ENCODE measurements at regions not wholly inside any gene's neighbourhood (a gene's known extent, or its start where the extent isn't known, plus 50 kb on each side); places are given as distances from the start of the nearest gene placed in this dataset.

- no peak for DNase-seq (ENCODE audit: low read depth in 6 of 9, low spot score in 9 of 9)
- no peaks in the 10 kb centered on the region for H3K27me3 ChIP-seq (ENCODE audit: control insufficient read depth in 2 of 2, insufficient read depth in 1 of 2, low read length in 1 of 2)
- H3K9me3 ChIP-seq (ENCODE audit: control insufficient read depth in 2 of 2, insufficient read depth in 1 of 2, low read length in 1 of 2): no peaks in the 10 kb centered on the region
- H3K4me1 ChIP-seq (ENCODE audit: control insufficient read depth in 2 of 2, insufficient read depth in 2 of 2, low read length in 2 of 2): no peaks in the 10 kb centered on the region
- H3K4me3 ChIP-seq (ENCODE audit: low read length in 2 of 2): no peak overlapping the region
- no peaks in the 10 kb centered on the region for H3K36me3 ChIP-seq (ENCODE audit: control insufficient read depth in 2 of 2, insufficient read depth in 2 of 2, low read length in 1 of 2)
- H3K27ac ChIP-seq (ENCODE audit: low read depth in 1 of 2, low read length in 1 of 2): no peak overlapping the region
- WGBS: 73% methylated on average over 5 of the region's 5 CpGs
Observed at GRCh38 chr3:117129516-117129915, 419.9 kb downstream of the TUSC7 start.

GRCh38 chr3:117130222-117130621 is 420.6 kb downstream of the TUSC7 start:
- no peaks in the 10 kb centered on the region for H3K27me3 ChIP-seq (ENCODE audit: control insufficient read depth in 2 of 2, insufficient read depth in 1 of 2, low read length in 1 of 2)
- H3K4me3 ChIP-seq (ENCODE audit: low read length in 2 of 2): no peak overlapping the region
- no peak overlapping the region for H3K27ac ChIP-seq (ENCODE audit: low read depth in 1 of 2, low read length in 1 of 2)
- no peaks in the 10 kb centered on the region for H3K36me3 ChIP-seq (ENCODE audit: control insufficient read depth in 2 of 2, insufficient read depth in 2 of 2, low read length in 1 of 2)
- 0% methylated on average over 1 of the region's 1 CpG for WGBS
- no peaks in the 10 kb centered on the region for H3K4me1 ChIP-seq (ENCODE audit: control insufficient read depth in 2 of 2, insufficient read depth in 2 of 2, low read length in 2 of 2)
- DNase-seq (ENCODE audit: low read depth in 6 of 9, low spot score in 9 of 9): no peak
- no peaks in the 10 kb centered on the region for H3K9me3 ChIP-seq (ENCODE audit: control insufficient read depth in 2 of 2, insufficient read depth in 1 of 2, low read length in 1 of 2)

- H3K36me3 ChIP-seq (ENCODE audit: control insufficient read depth in 2 of 2, insufficient read depth in 2 of 2, low read length in 1 of 2): no peaks in the 10 kb centered on the region
- no peak overlapping the region for H3K27ac ChIP-seq (ENCODE audit: low read depth in 1 of 2, low read length in 1 of 2)
- H3K27me3 ChIP-seq (ENCODE audit: control insufficient read depth in 2 of 2, insufficient read depth in 1 of 2, low read length in 1 of 2): no peaks in the 10 kb centered on the region
- H3K4me1 ChIP-seq (ENCODE audit: control insufficient read depth in 2 of 2, insufficient read depth in 2 of 2, low read length in 2 of 2): no peaks in the 10 kb centered on the region
- H3K4me3 ChIP-seq (ENCODE audit: low read length in 2 of 2): no peak overlapping the region
- no peaks in the 10 kb centered on the region for H3K9me3 ChIP-seq (ENCODE audit: control insufficient read depth in 2 of 2, insufficient read depth in 1 of 2, low read length in 1 of 2)
- WGBS: 93% methylated on average over 9 of the region's 9 CpGs
- DNase-seq (ENCODE audit: low read depth in 6 of 9, low spot score in 9 of 9): no peak
Observed at GRCh38 chr3:117131259-117131658, 421.7 kb downstream of the TUSC7 start.

GRCh38 chr3:117133066-117133465 is 423.5 kb downstream of the TUSC7 start:
- DNase-seq (ENCODE audit: low read depth in 6 of 9, low spot score in 9 of 9): no peak
- Histone ChIP-seq H3K36me3 (ENCODE audit: control insufficient read depth in 2 of 2, insufficient read depth in 2 of 2, low read length in 1 of 2) (no peaks in the 10 kb centered on the region), H3K27me3 (ENCODE audit: control insufficient read depth in 2 of 2, insufficient read depth in 1 of 2, low read length in 1 of 2) (no peaks in the 10 kb centered on the region), H3K9me3 (ENCODE audit: control insufficient read depth in 2 of 2, insufficient read depth in 1 of 2, low read length in 1 of 2) (no peaks in the 10 kb centered on the region), H3K27ac (ENCODE audit: low read depth in 1 of 2, low read length in 1 of 2) (no peak overlapping the region), H3K4me1 (ENCODE audit: control insufficient read depth in 2 of 2, insufficient read depth in 2 of 2, low read length in 2 of 2) (no peaks in the 10 kb centered on the region), H3K4me3 (ENCODE audit: low read length in 2 of 2) (no peak overlapping the region)
- 96% methylated on average over 1 of the region's 1 CpG for WGBS

GRCh38 chr3:117135207-117135606 is 425.6 kb downstream of the TUSC7 start:
- no peak for DNase-seq (ENCODE audit: low read depth in 6 of 9, low spot score in 9 of 9)

GRCh38 chr3:117136003-117136402 is 426.4 kb downstream of the TUSC7 start:
- Histone ChIP-seq H3K4me3 (ENCODE audit: low read length in 2 of 2) (no peak overlapping the region), H3K27ac (ENCODE audit: low read depth in 1 of 2, low read length in 1 of 2) (no peak overlapping the region), H3K36me3 (ENCODE audit: control insufficient read depth in 2 of 2, insufficient read depth in 2 of 2, low read length in 1 of 2) (no peaks in the 10 kb centered on the region), H3K27me3 (ENCODE audit: control insufficient read depth in 2 of 2, insufficient read depth in 1 of 2, low read length in 1 of 2) (no peaks in the 10 kb centered on the region), H3K9me3 (ENCODE audit: control insufficient read depth in 2 of 2, insufficient read depth in 1 of 2, low read length in 1 of 2) (no peaks in the 10 kb centered on the region), H3K4me1 (ENCODE audit: control insufficient read depth in 2 of 2, insufficient read depth in 2 of 2, low read length in 2 of 2) (no peaks in the 10 kb centered on the region)
- no peak for DNase-seq (ENCODE audit: low read depth in 6 of 9, low spot score in 9 of 9)
- WGBS: 77% methylated on average over 1 of the region's 1 CpG

More at GRCh38 chr3:117135207-117135606, 425.6 kb downstream of the TUSC7 start:
- H3K27me3 ChIP-seq (ENCODE audit: control insufficient read depth in 2 of 2, insufficient read depth in 1 of 2, low read length in 1 of 2): no peaks in the 10 kb centered on the region
- no peak overlapping the region for H3K4me3 ChIP-seq (ENCODE audit: low read length in 2 of 2)
- no peak overlapping the region for H3K27ac ChIP-seq (ENCODE audit: low read depth in 1 of 2, low read length in 1 of 2)
- no peaks in the 10 kb centered on the region for H3K36me3 ChIP-seq (ENCODE audit: control insufficient read depth in 2 of 2, insufficient read depth in 2 of 2, low read length in 1 of 2)
- H3K4me1 ChIP-seq (ENCODE audit: control insufficient read depth in 2 of 2, insufficient read depth in 2 of 2, low read length in 2 of 2): no peaks in the 10 kb centered on the region
- H3K9me3 ChIP-seq (ENCODE audit: control insufficient read depth in 2 of 2, insufficient read depth in 1 of 2, low read length in 1 of 2): no peaks in the 10 kb centered on the region

- no peak overlapping the region for H3K27ac ChIP-seq (ENCODE audit: low read depth in 1 of 2, low read length in 1 of 2)
- no peaks in the 10 kb centered on the region for H3K9me3 ChIP-seq (ENCODE audit: control insufficient read depth in 2 of 2, insufficient read depth in 1 of 2, low read length in 1 of 2)
- DNase-seq (ENCODE audit: low read depth in 6 of 9, low spot score in 9 of 9): no peak
- no peaks in the 10 kb centered on the region for H3K27me3 ChIP-seq (ENCODE audit: control insufficient read depth in 2 of 2, insufficient read depth in 1 of 2, low read length in 1 of 2)
- 97% methylated on average over 1 of the region's 1 CpG for WGBS
- H3K4me3 ChIP-seq (ENCODE audit: low read length in 2 of 2): no peak overlapping the region
- no peaks in the 10 kb centered on the region for H3K4me1 ChIP-seq (ENCODE audit: control insufficient read depth in 2 of 2, insufficient read depth in 2 of 2, low read length in 2 of 2)
- H3K36me3 ChIP-seq (ENCODE audit: control insufficient read depth in 2 of 2, insufficient read depth in 2 of 2, low read length in 1 of 2): no peaks in the 10 kb centered on the region
Observed at GRCh38 chr3:117137065-117137464, 427.5 kb downstream of the TUSC7 start.

GRCh38 chr3:117139681-117140080 is 430.1 kb downstream of the TUSC7 start:
- H3K4me1 ChIP-seq (ENCODE audit: control insufficient read depth in 2 of 2, insufficient read depth in 2 of 2, low read length in 2 of 2): no peaks in the 10 kb centered on the region
- H3K4me3 ChIP-seq (ENCODE audit: low read length in 2 of 2): no peak overlapping the region
- H3K27ac ChIP-seq (ENCODE audit: low read depth in 1 of 2, low read length in 1 of 2): no peak overlapping the region
- H3K27me3 ChIP-seq (ENCODE audit: control insufficient read depth in 2 of 2, insufficient read depth in 1 of 2, low read length in 1 of 2): no peaks in the 10 kb centered on the region
- no peaks in the 10 kb centered on the region for H3K36me3 ChIP-seq (ENCODE audit: control insufficient read depth in 2 of 2, insufficient read depth in 2 of 2, low read length in 1 of 2)
- no peak for DNase-seq (ENCODE audit: low read depth in 6 of 9, low spot score in 9 of 9)
- H3K9me3 ChIP-seq (ENCODE audit: control insufficient read depth in 2 of 2, insufficient read depth in 1 of 2, low read length in 1 of 2): no peaks in the 10 kb centered on the region
- 66% methylated on average over 2 of the region's 2 CpGs for WGBS

- Histone ChIP-seq H3K4me3 (ENCODE audit: low read length in 2 of 2) (no peak overlapping the region), H3K4me1 (ENCODE audit: control insufficient read depth in 2 of 2, insufficient read depth in 2 of 2, low read length in 2 of 2) (no peaks in the 10 kb centered on the region), H3K36me3 (ENCODE audit: control insufficient read depth in 2 of 2, insufficient read depth in 2 of 2, low read length in 1 of 2) (no peaks in the 10 kb centered on the region), H3K9me3 (ENCODE audit: control insufficient read depth in 2 of 2, insufficient read depth in 1 of 2, low read length in 1 of 2) (no peaks in the 10 kb centered on the region), H3K27ac (ENCODE audit: low read depth in 1 of 2, low read length in 1 of 2) (no peak overlapping the region), H3K27me3 (ENCODE audit: control insufficient read depth in 2 of 2, insufficient read depth in 1 of 2, low read length in 1 of 2) (no peaks in the 10 kb centered on the region)
- no peak for DNase-seq (ENCODE audit: low read depth in 6 of 9, low spot score in 9 of 9)
Observed at GRCh38 chr3:117141812-117142211, 432.2 kb downstream of the TUSC7 start.

GRCh38 chr3:117144853-117145252 is 435.3 kb downstream of the TUSC7 start:
- DNase-seq (ENCODE audit: low read depth in 6 of 9, low spot score in 9 of 9): peak in 1 of 9 donors; percentile 1
- H3K27me3 ChIP-seq (ENCODE audit: control insufficient read depth in 2 of 2, insufficient read depth in 1 of 2, low read length in 1 of 2): no peaks in the 10 kb centered on the region
- H3K4me3 ChIP-seq (ENCODE audit: low read length in 2 of 2): no peak overlapping the region
- WGBS: 44% methylated on average over 5 of the region's 5 CpGs
- H3K27ac ChIP-seq (ENCODE audit: low read depth in 1 of 2, low read length in 1 of 2): no peak overlapping the region
- H3K4me1 ChIP-seq (ENCODE audit: control insufficient read depth in 2 of 2, insufficient read depth in 2 of 2, low read length in 2 of 2): no peaks in the 10 kb centered on the region
- H3K9me3 ChIP-seq (ENCODE audit: control insufficient read depth in 2 of 2, insufficient read depth in 1 of 2, low read length in 1 of 2): no peaks in the 10 kb centered on the region
- no peaks in the 10 kb centered on the region for H3K36me3 ChIP-seq (ENCODE audit: control insufficient read depth in 2 of 2, insufficient read depth in 2 of 2, low read length in 1 of 2)
